HG02678 (cell line): ENCODE measurements at regions not wholly inside any gene's neighbourhood (a gene's known extent, or its start where the extent isn't known, plus 50 kb on each side); places are given as distances from the start of the nearest gene placed in this dataset.
A peak's percentile ranks its signal among the peaks of the same experiment; 100 is the strongest.
"Not testable (repeated sequence)": the region's sequence is repeated elsewhere in the genome, so short reads cannot be mapped to it uniquely, and the experiment has no call there.

Experiments
- ATAC-seq: cut with Tn5 transposase; IDR thresholded peaks from one replicate; pipeline ENCODE4 v1.9.1; 2021; ENCODE audit warnings: mild to moderate bottlenecking, moderate library complexity; ENCODE audit not compliant: unreplicated experiment

DNA sequence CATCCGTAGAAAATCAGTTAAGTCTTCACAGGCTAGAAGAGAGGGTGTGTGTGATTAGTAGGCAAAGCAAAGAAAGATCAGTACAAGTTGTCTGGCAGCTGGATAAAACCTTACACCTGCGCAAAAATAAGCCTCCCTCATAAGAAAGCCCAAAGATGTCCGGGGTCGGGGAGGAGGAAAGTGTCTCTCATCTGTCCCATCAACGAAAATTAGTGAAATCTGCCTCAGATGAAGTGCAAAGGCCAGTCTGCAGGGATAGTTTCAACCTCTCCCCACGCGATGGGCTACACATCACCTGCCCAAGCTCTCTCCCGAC is 333.9 kb downstream of the SRGAP2C start:
- no peak for ATAC-seq

DNA sequence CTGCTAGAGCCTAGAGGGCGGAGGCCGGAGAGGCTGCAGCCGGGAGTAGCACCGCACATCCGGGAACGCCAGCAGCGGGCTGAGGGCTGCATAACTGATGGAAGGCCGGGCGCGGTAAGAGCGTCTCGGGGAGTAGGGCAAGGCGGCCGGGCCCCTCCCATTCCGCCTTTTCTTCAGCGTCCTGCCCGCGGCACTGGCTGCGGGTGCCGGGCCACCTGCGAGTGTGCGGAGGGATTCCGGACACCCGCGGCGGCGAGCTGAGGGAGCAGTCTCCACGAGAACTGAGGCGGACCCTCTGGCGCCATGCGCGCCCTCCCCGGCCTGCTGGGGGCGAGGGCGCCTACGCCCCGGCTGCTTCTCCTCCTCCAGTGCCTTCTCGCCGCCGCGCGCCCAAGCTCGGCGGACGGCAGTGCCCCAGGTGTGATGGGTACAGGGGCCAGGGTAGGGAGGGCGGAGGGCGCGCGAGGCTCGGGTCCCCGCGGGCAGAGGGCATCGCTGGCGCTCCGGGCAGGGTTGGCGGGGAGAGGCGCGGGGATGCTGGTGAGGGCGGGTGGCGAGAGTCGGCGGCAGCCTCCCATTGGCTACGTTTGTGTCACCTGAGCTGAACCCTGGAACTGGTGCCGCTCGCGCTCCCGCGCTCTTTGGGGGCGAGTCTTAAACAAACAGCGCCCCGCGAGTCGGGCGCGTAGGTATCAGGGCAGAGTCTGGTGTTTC is 334.4 kb downstream of the SRGAP2C start:
- ATAC-seq: peak; percentile 43

DNA sequence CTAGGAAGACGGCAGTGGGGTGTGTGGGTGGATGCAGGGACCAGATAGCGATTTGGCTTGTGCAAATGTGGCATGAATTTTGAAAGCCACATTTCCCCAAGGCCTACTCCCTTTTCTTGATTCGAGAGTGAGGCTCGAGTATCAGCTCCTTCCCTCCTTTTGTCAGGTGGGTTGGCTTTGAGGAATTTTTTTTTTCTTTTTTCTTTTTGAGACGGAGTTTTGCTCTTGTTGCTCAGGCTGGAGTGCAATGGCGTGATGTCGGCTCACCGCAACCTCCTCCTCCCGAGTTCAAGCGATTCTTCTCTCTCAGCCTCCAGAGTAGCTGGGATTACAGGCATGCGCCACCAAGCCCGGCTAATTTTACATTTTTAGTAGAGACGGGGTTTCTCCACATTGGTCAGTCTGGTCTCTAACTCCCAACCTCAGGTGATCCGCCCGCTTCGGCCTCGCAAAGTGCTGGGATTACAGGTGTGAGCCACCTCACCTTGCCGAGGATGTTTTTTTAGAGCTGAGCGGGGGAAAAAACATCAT is 335.0 kb downstream of the SRGAP2C start:
- ATAC-seq: not testable (repeated sequence)

DNA sequence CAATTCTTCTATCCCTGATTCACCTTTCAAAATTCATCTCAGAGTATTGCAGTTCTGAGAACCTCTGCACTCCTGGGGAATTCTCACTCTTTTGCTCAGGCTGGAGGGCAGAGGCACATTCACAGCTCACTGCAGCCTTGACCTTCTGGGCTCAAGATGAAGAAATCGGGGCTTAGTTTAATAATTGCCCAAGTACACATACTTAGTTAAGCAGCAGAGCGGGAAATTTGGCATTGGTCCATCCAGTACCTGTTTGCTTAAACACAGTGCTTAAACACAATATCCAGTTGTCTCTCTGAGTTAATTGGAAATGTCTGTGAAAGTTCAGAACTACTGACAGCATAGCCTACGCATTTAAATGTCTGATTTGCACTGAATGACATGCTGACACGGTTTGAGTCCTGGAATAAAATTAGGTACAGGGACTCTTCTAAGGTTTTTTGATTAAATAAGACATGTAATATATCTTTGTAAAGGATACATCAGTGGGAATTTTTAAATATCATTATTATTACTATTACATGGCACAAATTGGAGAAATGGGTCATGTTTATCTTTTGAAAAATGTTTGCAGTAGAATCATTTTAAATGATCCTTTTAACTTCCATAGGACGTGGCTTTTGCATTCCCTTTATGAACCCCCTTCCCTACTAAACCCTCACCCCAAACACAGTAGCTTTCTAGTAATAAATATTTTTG is 337.4 kb downstream of the SRGAP2C start:
- no peak for ATAC-seq

DNA sequence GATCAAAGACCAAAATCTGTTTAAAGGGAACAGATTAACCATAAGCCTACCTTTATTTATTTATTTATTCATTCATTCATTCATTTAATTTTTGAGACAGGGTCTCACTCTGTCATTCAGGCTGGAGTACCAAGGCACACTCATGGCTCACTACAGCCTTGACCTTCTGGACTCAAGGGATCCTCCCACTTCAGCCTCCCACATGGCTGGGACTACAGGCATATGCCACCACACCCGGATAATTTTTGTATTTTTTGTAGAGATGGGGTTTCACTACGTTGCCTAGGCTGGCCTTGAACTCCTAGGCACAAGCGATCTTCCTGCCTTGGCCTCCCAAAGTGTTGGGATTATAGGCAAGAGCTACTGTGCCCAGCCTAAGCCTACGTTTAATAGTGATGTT is 338.3 kb downstream of the SRGAP2C start:
- not testable (repeated sequence) for ATAC-seq

DNA sequence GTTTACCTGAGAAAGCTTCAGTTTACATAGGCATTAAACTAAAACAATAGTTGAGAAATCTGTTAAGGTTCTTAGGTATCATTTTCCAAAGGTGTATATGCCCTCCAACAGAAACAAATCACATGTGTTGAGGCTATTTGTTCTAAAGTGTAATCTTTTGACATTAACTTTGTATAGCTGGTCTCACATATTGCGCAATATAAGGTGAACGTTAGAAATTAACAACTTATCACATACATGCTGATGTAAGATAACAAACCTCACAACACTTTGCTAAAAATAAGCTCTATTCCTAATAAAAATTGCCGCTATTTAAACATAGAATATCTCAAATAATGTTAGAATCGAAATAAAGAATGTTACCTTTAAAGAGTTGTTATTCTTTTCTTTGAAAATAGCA is 340.6 kb downstream of the SRGAP2C start:
- ATAC-seq: no peak

DNA sequence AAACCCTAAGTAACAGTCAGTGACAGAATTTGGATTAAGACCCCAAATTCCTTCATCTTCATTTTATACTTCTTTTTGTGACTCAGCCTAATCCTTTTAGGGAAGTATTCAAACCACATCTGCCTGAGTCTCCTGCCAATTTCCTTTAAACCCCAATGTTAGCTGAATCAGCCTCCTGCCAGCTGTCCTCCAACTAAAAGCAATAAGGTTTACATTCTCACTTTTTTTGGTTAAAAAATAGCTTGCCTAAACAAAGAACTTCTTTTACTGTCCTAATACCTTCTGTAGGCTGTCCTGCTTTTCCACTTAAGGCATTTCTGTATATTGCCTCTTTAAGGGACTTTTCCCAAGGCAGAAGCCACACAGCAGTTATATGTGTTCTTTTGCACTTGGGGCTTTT is 344.2 kb downstream of the SRGAP2C start:
- ATAC-seq: not testable (repeated sequence)

DNA sequence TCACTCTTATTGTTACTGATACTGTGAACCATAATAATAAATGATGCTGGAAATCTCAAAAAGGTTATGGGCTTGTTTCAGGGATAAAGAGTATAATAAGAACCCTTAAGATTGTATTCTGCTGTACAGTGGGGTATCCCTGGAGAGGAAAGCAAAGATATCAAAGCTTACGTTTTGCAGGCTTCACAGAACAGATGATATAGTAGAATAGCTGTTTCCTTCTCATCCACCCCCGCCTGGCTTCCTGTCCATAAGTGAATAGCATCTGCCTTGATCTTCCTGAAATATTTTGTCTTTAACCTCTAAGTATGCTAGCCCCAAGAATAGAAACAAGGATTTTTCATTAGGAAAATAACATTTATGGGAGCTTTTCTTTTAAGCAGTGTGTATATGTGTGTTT is 345.3 kb downstream of the SRGAP2C start:
- not testable (repeated sequence) for ATAC-seq

DNA sequence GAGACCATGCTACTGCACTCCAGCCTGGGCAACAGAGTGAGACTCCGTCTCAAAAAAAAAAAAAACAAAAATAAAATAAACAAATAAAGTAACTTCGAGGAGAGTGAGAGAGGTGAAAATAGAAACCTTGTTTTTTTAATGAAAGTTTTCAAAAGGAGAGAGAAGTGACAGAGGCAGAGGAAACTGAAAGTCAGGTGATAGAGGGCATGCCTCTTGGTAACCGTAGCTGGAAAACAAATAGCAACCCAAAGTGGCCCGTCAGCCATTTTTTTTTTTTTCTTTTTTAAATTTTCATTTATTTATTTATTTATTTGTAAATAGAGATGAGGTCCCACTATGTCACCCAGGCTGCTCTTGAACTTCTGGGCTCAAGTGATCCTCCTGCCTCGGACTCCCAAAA is 347.0 kb downstream of the SRGAP2C start:
- ATAC-seq: not testable (repeated sequence)

DNA sequence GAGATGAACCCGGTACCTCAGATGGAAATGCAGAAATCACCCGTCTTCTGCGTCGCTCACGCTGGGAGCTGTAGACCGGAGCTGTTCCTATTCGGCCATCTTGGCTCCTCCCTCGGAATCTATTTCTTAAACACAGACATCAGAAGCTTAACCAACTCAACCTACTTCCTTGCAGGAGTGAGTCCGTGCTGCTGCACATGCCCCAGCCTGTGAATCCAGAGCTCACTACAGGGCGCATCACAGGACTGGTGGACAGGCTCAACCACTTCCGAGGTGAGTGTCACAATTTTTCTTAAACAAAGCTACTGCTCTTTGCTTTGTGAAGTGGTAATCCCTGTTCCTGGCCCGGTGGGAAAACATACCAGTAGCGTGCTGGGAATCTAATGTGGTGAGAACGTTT is 353.4 kb downstream of the SRGAP2C start:
- not testable (repeated sequence) for ATAC-seq

DNA sequence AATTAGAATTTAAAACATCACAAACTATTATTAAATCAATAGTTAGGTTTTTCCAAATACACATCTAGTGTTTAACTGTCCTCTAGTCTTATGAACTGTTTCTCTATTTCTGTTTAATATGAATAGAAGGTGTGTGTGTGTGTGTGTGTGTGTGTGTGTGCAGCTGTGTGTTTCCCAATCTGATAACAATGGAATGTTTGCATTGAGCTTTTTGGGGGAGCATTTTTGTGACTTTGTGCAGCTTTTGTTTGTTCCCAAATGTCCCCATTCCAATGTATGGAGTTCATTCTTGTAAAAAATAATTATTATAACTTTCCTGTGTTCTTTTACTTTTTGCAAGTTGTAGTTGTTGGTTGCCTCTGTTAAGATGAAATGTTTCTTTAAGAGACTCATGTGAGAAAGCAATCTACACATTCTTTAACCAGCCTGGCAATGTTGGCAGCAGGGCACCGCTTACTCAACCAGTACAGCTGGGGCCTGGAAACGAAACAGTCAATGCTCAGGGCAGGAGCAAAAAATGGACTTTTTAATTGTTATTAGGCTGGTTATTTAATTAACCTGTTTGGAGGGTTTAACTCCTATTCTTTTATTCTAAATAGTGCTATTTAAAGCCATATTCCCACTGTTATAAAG is 354.3 kb downstream of the SRGAP2C start:
- no peak for ATAC-seq

DNA sequence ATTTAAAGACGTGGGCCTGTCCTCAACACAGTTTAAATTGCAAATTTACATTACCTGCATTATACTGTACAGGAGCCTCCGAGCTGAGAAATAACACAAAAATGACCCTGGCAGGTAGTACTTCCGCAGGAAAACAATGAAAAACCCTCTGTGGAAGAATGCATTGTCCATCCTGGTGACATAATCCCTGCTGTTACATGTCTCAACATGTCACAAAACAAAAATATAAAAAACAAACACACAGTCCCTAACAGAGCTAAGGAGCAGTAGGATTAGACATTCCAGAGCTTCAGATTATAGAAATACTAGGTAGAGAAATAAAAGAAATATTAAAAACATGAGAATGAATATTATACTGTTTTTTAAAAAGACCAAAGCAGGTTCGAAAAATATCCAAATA is 359.2 kb downstream of the SRGAP2C start:
- ATAC-seq: not testable (repeated sequence)

DNA sequence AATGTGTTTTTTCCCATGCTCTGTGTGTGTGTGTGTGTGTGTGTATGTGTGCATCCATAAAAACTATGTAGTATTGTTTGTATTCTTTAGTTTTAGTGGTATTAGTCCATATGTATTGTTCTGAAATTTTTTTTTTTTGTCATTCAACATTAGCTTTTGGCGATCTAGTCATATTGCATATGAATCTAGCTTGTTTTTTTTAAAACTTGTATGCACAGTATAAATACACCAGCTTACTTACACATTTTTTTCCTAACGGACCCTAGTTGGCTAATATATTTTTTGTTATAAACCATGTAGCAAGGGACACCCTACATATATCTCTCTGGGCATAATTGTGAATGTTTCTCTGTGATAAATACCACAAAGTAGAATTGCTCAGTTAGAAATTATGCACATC is 359.7 kb downstream of the SRGAP2C start:
- no peak for ATAC-seq

DNA sequence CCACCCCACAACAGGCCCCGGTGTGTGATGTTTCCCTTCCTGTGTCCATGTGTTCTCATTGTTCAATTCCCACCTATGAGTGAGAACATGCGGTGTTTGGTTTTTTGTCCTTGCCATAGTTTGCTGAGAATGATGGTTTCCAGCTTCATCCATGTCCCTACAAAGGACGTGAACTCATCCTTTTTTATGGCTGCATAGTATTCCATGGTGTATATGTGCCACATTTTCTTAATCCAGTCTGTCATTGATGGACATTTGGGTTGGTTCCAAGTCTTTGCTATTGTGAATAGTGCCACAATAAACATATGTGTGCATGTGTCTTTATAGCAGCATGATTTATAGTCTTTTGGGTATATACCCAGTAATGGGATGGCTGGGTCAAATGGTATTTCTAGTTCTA is 361.1 kb downstream of the SRGAP2C start:
- not testable (repeated sequence) for ATAC-seq

DNA sequence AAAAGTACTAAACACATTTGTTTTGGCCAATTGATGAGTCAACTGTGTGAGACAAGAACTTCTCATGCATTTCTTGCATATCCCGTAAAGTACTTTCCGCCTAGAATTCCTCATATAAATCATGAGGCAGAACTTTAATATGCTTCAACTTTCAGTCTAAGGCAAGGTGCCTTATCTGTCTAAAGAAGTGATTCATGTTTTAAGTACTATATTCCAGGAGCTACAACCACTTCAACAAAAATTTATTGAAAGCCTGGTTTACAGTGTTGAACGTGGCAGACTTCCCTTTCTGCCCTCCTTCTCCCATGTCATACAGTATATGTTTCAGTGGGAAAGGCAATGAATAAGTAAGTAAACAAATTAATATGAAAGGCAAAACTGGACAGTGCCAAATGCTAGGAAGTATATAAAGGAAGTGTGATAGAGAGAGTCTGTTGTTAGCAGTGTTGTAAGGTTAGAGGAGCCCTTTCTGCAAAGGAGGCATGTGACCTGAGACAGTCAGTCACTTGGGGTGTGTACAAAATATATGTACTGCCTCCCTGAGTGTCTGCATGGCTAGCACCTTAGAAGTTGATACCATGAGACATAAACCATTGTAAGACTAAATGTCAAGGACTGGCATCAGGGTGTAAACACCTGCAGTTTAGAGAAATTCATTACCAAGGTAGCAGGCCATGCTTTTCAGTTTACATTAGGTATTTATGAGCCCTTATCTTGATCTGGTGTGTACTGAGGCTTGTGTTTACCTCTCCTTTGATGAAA is 362.2 kb downstream of the SRGAP2C start:
- ATAC-seq: no peak

DNA sequence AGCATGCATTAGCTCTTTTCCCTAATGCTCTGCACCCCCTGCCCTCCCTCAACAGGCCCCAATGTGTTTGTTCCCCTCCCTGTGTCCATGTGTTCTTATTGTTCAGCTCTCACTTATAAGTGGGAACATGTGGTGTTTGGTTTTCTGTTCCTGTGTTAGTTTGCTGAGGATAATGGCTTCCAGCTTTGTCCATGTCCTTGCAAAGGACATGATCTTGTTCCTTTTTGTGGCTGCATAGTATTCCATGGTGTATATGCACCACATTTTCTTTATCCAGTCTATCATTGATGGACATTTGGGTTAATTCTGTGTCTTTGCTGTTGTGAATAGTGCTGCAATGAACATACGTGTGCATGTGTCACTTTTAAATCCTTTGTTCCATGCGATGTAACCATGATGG is 363.0 kb downstream of the SRGAP2C start:
- not testable (repeated sequence) for ATAC-seq

DNA sequence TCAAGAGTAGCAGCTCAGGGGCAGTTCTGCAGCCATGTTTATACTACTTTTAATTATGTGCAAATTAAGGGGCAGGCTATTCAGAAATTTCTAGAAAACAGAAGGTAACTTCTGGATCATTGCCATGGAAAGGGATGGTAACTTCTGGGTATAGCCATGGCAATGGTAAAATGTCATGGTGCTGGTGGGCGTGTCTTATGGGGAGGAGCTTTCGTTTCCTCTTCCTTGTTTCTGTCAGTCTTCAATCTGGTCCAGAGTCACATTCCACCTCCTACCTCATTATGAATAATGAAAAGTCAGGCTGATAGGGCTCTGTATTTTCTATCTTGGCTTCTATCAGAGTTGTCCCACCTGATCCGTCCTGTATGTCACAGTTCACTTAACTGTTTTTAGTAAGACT is 366.0 kb downstream of the SRGAP2C start:
- ATAC-seq: not testable (repeated sequence)

DNA sequence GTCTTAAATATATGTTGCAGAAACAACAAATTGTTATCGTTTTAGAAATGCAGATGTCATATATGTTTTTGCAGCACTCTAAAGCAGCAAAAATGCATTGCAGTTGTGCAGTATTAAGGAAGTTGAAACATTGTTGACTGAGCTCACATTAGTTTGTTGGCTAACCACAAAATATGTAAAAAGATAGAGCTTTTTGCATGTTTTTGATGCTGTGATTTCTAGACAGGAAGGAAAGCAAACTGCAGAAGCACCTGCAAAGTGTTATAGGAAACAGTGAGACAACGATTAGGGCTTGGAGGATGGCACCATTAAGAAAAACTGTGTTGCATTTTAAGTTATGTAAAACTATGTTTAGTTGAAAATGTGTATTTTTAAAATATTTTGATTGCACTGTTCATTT is 366.7 kb downstream of the SRGAP2C start:
- ATAC-seq: not testable (repeated sequence)

DNA sequence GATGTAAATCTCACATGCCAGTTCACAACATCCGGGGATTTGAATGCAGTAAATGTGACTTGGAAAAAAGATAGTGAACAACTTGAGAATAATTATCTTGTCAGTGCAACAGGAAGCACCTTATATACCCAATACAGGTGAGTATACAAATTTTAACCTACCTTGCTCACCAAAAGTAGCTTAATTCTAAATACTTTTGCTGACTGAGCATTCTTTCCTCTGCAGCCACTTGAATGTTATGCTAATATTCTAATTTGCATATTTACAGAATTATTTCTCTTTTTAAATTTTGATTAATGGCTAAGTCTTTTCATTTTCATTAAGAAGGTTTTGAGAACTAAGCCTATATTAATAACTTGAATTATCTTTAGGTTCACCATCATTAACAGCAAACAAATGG is 371.8 kb downstream of the SRGAP2C start:
- not testable (repeated sequence) for ATAC-seq

DNA sequence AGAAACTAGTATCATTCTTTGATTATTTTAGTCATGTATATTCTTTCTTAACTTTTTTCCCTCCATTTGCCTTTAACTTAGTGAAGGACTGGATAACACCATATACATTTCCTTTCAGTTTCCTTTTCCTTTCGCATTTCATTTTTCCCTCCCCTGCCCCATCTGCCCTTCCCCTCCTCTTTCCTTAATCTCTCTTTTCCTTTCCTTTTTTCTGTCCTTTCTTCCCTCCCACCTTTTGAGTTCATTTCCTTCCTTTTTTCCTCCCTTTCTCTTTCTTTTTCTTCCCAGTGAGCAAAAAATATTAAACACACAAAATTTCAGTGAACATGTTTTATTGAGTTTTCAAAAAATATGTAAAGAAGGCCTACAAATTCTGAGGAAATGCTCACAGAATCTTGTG is 373.3 kb downstream of the SRGAP2C start:
- not testable (repeated sequence) for ATAC-seq

DNA sequence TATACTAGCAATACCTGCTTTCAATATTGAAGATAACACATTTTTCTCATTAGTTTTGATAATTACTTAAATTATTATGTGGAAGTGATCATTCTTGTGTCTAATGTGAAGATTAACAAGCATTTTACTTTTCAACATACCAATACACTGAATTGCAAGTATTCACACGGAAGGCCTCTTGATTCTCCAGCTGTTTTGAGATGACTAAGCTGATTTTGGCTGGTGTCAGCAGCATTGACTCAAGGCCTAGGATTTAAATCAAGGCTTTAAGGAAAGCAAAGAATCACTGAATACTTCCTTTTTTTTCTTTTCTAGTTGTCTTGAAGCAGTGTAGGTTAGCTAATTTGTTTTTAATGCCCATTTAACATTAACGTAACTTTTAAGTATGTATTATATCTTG is 373.7 kb downstream of the SRGAP2C start:
- no peak for ATAC-seq
